DOHH2 (cell line): ENCODE measurements at regions not wholly inside any gene's neighbourhood (a gene's known extent, or its start where the extent isn't known, plus 50 kb on each side); places are given as distances from the start of the nearest gene placed in this dataset.
"Not testable (repeated sequence)": the region's sequence is repeated elsewhere in the genome, so short reads cannot be mapped to it uniquely, and the experiment has no call there.

Source experiments
- H3F3A ChIP-seq: fragments of 200-600 bp; sonication (generic), shearing (Covaris generic); 2 replicates; pipeline ENCODE4 v1.6.0; 2016; ENCODE audit warnings: antibody characterized with exemption, mild to moderate bottlenecking; ENCODE audit not compliant: control insufficient read depth, insufficient read depth
- H3K27ac ChIP-seq: fragments of 200-600 bp; sonication (generic); 2 replicates; pipeline ENCODE4 v1.5.1; 2014; ENCODE audit warnings: low read depth, mild to moderate bottlenecking, low read length, moderate library complexity
- H3K27me3 ChIP-seq: fragments of 200-600 bp; sonication (generic); 2 replicates; pipeline ENCODE4 v1.6.1; 2014; ENCODE audit warnings: mild to moderate bottlenecking, low read length, mixed read lengths; ENCODE audit not compliant: control insufficient read depth
- H3K36me3 ChIP-seq: fragments of 200-600 bp; sonication (generic); 2 replicates; pipeline ENCODE4 v1.6.1; 2014; ENCODE audit warnings: mild to moderate bottlenecking, low read length, moderate library complexity, mixed read lengths; ENCODE audit not compliant: control insufficient read depth
- H3K4me1 ChIP-seq: fragments of 200-600 bp; sonication (generic); 2 replicates; pipeline ENCODE4 v1.6.1; 2014; ENCODE audit warnings: mild to moderate bottlenecking, low read length, mixed read lengths; ENCODE audit not compliant: control insufficient read depth
- H3K4me2 ChIP-seq: fragments of 200-600 bp; sonication (generic); 2 replicates; pipeline ENCODE4 v1.6.0; 2014; ENCODE audit warnings: mild to moderate bottlenecking, low read length, moderate library complexity
- H3K4me3 ChIP-seq: fragments of 200-600 bp; sonication (generic); 2 replicates; pipeline ENCODE4 v1.5.1; 2014; ENCODE audit warnings: mild to moderate bottlenecking, low read length, mixed read lengths
- H3K79me2 ChIP-seq: fragments of 200-600 bp; sonication (generic); 2 replicates; pipeline ENCODE4 v1.6.1; 2014; ENCODE audit warnings: mild to moderate bottlenecking, low read length, mixed read lengths; ENCODE audit not compliant: control insufficient read depth
- H3K9me2 ChIP-seq: fragments of 200-600 bp; sonication (generic); replicated peaks from 2 replicates; pipeline ENCODE4 v1.6.1; 2014; ENCODE audit warnings: mild to moderate bottlenecking, low read length, mixed read lengths; ENCODE audit not compliant: control insufficient read depth
- H3K9me3 ChIP-seq: fragments of 200-600 bp; sonication (generic); 2 replicates; pipeline ENCODE4 v1.6.1; 2014; ENCODE audit warnings: antibody characterized with exemption, low read length, mixed read lengths; ENCODE audit not compliant: control insufficient read depth, insufficient read depth
- H4K20me1 ChIP-seq: fragments of 200-600 bp; sonication (generic); 2 replicates; pipeline ENCODE4 v1.6.0; 2014; ENCODE audit warnings: low read depth, mild to moderate bottlenecking, antibody characterized with exemption, low read length, moderate library complexity; ENCODE audit not compliant: control insufficient read depth, insufficient read depth
- EZH2phosphoT487 ChIP-seq: fragments of 200-600 bp; sonication (generic); IDR thresholded peaks from 2 replicates; pipeline ENCODE4 v1.6.1; 2017; ENCODE audit warnings: borderline replicate concordance, mild to moderate bottlenecking, antibody characterized with exemption, low read length, moderate library complexity, mixed read lengths
- TF ChIP-seq, protein P1 (sequence below): fragments of 200-600 bp; sonication (generic); IDR thresholded peaks from one replicate; pipeline ENCODE4 v1.5.1; 2014; ENCODE audit warnings: antibody characterized with exemption, mild to moderate bottlenecking, low read depth, low read length; ENCODE audit not compliant: poor library complexity, severe bottlenecking

DNA sequence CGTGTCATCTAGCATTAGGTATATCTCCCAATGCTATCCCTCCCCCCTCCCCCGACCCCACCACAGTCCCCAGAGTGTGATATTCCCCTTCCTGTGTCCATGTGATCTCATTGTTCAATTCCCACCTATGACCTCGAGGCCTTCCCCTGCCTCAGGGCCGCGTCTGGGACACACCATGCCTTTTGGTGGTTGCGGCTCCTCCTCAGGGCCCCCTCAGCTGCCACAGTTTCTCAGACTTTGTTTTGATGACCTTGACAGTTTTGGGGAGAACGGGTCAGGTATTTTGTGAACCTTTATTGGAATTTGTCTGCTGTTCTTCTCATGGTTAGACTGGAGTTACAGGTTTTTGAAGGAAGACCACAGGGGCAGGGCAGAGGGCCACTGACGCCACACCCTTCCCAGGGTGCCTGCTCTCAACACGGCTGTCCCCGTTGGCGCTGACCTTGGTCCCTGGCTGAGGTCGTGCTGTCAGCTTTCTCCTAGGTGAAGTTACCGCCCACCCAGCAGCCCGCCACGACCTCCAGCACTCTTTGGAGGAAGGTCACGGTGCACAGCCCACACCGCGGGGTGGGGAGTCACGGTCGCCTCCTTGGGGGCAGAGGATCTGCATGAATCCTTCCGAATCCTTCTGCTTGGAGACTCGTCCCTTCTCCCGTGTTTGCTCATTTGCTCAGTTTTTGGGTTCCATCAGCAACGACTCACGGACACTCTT is 130.5 kb downstream of the KIF26A start:
- no peaks in the 10 kb centered on the region for H3K27me3 ChIP-seq
- TF ChIP-seq, protein P1, sequence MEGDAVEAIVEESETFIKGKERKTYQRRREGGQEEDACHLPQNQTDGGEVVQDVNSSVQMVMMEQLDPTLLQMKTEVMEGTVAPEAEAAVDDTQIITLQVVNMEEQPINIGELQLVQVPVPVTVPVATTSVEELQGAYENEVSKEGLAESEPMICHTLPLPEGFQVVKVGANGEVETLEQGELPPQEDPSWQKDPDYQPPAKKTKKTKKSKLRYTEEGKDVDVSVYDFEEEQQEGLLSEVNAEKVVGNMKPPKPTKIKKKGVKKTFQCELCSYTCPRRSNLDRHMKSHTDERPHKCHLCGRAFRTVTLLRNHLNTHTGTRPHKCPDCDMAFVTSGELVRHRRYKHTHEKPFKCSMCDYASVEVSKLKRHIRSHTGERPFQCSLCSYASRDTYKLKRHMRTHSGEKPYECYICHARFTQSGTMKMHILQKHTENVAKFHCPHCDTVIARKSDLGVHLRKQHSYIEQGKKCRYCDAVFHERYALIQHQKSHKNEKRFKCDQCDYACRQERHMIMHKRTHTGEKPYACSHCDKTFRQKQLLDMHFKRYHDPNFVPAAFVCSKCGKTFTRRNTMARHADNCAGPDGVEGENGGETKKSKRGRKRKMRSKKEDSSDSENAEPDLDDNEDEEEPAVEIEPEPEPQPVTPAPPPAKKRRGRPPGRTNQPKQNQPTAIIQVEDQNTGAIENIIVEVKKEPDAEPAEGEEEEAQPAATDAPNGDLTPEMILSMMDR = no peak
- no peak for TF ChIP-seq EZH2phosphoT487
- H3K9me2 ChIP-seq = no peaks in the 10 kb centered on the region
- no peaks in the 10 kb centered on the region for H3K79me2 ChIP-seq
- no peaks in the 10 kb centered on the region for H3F3A ChIP-seq
- H3K4me3 ChIP-seq = no peak overlapping the region
- no peaks in the 10 kb centered on the region for H3K9me3 ChIP-seq
- H4K20me1 ChIP-seq = no peaks in the 10 kb centered on the region
- H3K4me1 ChIP-seq = no peaks in the 10 kb centered on the region
- no peaks in the 10 kb centered on the region for H3K36me3 ChIP-seq
- H3K4me2 ChIP-seq = no peak overlapping the region
- H3K27ac ChIP-seq = no peak overlapping the region

DNA sequence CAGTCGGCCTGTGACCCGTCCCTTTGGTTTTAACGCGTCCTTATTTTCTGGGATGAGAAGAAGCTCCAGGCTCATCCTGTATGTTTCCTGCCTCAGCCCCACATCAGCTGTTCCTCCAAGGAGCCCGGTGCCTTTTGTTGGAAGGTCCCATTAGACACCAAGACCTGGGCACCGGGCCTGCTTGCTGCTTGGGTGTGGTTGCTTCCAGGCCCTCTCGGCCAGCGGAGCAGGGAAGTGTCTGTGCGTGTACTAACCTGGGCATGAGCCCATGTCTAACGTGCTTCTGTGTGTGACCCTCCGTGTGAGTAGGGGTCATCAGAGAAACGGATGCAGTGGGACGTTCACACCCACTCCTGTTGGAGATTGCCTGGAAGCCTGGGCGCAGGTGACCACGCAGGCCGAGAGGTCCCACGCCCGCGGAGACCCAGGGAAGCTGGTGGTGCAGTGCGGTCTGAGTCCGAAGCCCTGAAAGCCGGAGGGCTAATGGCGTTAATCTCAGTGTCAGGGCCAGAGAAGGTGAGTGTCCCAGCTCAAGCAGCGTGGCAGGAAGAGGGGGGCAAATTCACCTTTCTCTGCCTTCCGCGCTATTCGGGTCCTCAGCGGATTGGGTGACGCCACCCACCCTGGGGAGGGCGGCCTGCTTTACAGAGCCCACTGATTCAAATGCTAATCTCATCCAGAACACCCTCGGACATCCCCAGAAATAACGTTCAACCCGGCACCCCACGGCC is 131.3 kb downstream of the KIF26A start:
- H3K36me3 ChIP-seq, H3F3A ChIP-seq, H3K27ac ChIP-seq, H3K4me3 ChIP-seq, H3K4me2 ChIP-seq, H3K4me1 ChIP-seq, H4K20me1 ChIP-seq, H3K27me3 ChIP-seq, H3K9me2 ChIP-seq, H3K9me3 ChIP-seq, H3K79me2 ChIP-seq: not testable (repeated sequence)

DNA sequence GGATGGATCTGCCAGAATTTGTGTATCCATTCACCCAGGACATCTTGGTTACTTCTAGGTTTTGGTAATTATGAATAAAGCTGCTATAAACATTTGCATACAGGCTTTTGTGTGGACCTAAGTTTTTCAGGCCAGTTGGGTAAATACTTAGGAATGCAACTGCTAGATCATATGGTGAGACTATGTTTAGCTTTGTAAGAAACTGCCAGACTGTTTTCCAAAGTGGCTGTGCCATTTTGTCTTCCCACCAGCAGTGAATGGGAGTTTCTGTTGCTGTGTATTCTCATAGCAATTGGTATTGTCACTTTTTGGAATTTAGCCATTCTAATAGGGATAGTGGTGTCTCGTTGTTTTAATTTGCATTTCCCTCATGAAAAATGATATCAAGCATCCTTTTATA is 133.0 kb downstream of the KIF26A start:
- Histone ChIP-seq H3K79me2 (no peaks in the 10 kb centered on the region), H3K4me2 (no peak overlapping the region), H3K9me2 (no peaks in the 10 kb centered on the region), H3K4me3 (no peak overlapping the region), H4K20me1 (no peaks in the 10 kb centered on the region), H3F3A (no peaks in the 10 kb centered on the region), H3K27ac (no peak overlapping the region), H3K9me3 (no peaks in the 10 kb centered on the region), H3K27me3 (no peaks in the 10 kb centered on the region), H3K36me3 (no peaks in the 10 kb centered on the region), H3K4me1 (no peaks in the 10 kb centered on the region)
- TF ChIP-seq EZH2phosphoT487 = no peak

DNA sequence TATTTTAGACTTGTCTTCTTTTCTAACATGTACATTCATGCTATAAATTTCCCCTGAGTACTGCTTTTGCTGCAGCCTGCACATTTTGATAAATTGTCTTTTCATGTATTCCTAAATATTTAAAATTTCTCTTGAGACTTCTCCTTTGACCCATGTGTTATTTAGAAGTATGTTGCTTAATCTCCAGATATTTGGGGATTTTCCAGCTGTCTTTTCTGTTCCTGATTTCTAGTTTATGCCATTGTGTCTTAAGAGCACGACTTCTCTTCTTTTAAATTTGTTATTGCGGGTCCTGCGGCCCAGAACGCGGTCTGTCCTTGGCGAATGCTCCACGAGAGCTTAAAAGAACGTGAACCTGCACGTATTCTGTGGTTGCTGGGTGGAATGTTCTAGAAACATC is 136.4 kb downstream of the KIF26A start:
- Histone ChIP-seq H3K4me3 (no peak overlapping the region), H3K27ac (no peak overlapping the region), H4K20me1 (no peaks in the 10 kb centered on the region), H3K36me3 (no peaks in the 10 kb centered on the region), H3F3A (no peaks in the 10 kb centered on the region), H3K9me2 (no peaks in the 10 kb centered on the region), H3K79me2 (no peaks in the 10 kb centered on the region), H3K4me2 (no peak overlapping the region), H3K27me3 (no peaks in the 10 kb centered on the region), H3K4me1 (no peaks in the 10 kb centered on the region), H3K9me3 (no peaks in the 10 kb centered on the region)
- TF ChIP-seq EZH2phosphoT487 = no peak
- TF ChIP-seq, protein P1 = no peak
